Upper lobe of left lung (tissue), 4 donors: ENCODE measurements at regions not wholly inside any gene's neighbourhood (a gene's known extent, or its start where the extent isn't known, plus 50 kb on each side); places are given as distances from the start of the nearest gene placed in this dataset.

Source experiments
- CTCF ChIP-seq, 6 experiments: fragments of 450-650 bp in 4 of 6; fragments of 200-600 bp in 2 of 6; sonication (generic) in 2 of 6; IDR thresholded peaks; one replicate each; pipeline ENCODE4 v1.5.1; 2016 to 2019; ENCODE audit warnings: antibody characterized with exemption in 6 of 6
- EP300 ChIP-seq, 4 donors: sonication (generic); formaldehyde crosslinking; IDR thresholded peaks; one replicate each; pipeline ENCODE4 v1.5.1; 2017; ENCODE audit warnings: antibody characterized with exemption in 4 of 4, control low read depth in 2 of 4
- POLR2AphosphoS5 ChIP-seq, 2 donors: sonication (generic); formaldehyde crosslinking; IDR thresholded peaks; one replicate each; pipeline ENCODE4 v1.5.1; 2017; ENCODE audit warnings: antibody characterized with exemption in 2 of 2

GRCh38 chr12:58293308-58293982, 352.1 kb downstream of the ATP23 start:
- no peak for TF ChIP-seq CTCF (IDR thresholded peaks at IDR 0.05)
- TF ChIP-seq POLR2AphosphoS5 (IDR thresholded peaks at IDR 0.05): no peak
- no peak for TF ChIP-seq EP300 (IDR thresholded peaks at IDR 0.05)
